Hepatocyte (in vitro differentiated cells): ENCODE measurements at regions not wholly inside any gene's neighbourhood (a gene's known extent, or its start where the extent isn't known, plus 50 kb on each side); places are given as distances from the start of the nearest gene placed in this dataset.
"Not testable (repeated sequence)": the region's sequence is repeated elsewhere in the genome, so short reads cannot be mapped to it uniquely, and the experiment has no call there.

ENCODE experiments used
- CTCF ChIP-seq: fragments of 200-600 bp; sonication (generic); IDR thresholded peaks from 2 replicates; pipeline ENCODE4 v1.5.1; 2016; ENCODE audit warnings: antibody characterized with exemption, mild to moderate bottlenecking; ENCODE audit not compliant: poor library complexity
- EZH2 ChIP-seq: fragments of 200-600 bp; sonication (generic); IDR thresholded peaks from 2 replicates; pipeline ENCODE4 v1.6.1; 2016; ENCODE audit warnings: antibody characterized with exemption, mild to moderate bottlenecking, borderline replicate concordance

GRCh38 chr1:206351276-206352052 is 118.8 kb upstream of the IKBKE start:
- not testable (repeated sequence) for TF ChIP-seq CTCF, EZH2
